MM.1S (cell line): ENCODE measurements at regions not wholly inside any gene's neighbourhood (a gene's known extent, or its start where the extent isn't known, plus 50 kb on each side); places are given as distances from the start of the nearest gene placed in this dataset.

Source experiments
- DNase-seq: peaks from one replicate; pipeline ENCODE4 v3.0.0-alpha.2; 2015
- H2AFZ ChIP-seq: fragments of 300-600 bp; sonication (generic); 2 replicates; pipeline ENCODE4 v1.6.0; 2016; ENCODE audit warnings: antibody characterized with exemption, low read length
- H3F3A ChIP-seq: fragments of 300-600 bp; sonication (generic); 2 replicates; pipeline ENCODE4 v1.6.1; 2016; ENCODE audit warnings: mild to moderate bottlenecking, antibody characterized with exemption, low read length, moderate library complexity, mixed read lengths; ENCODE audit not compliant: insufficient read depth
- H3K27ac ChIP-seq: fragments of 300-600 bp; sonication (generic); 2 replicates; pipeline ENCODE4 v1.5.1; 2016; ENCODE audit warnings: mild to moderate bottlenecking, low read length
- H3K27me3 ChIP-seq: fragments of 300-600 bp; sonication (generic); replicated peaks from 2 replicates; pipeline ENCODE4 v1.6.0; 2016; ENCODE audit warnings: low read length; ENCODE audit not compliant: insufficient read depth
- H3K36me3 ChIP-seq: fragments of 300-600 bp; sonication (generic); replicated peaks from 2 replicates; pipeline ENCODE4 v1.6.1; 2016; ENCODE audit warnings: mild to moderate bottlenecking, low read length, mixed read lengths; ENCODE audit not compliant: insufficient read depth
- H3K4me1 ChIP-seq: fragments of 300-600 bp; sonication (generic); 2 replicates; pipeline ENCODE4 v1.6.1; 2016; ENCODE audit warnings: low read length, mixed read lengths
- H3K4me2 ChIP-seq: fragments of 300-600 bp; sonication (generic); 2 replicates; pipeline ENCODE4 v1.6.0; 2016; ENCODE audit warnings: low read depth, low read length
- H3K4me3 ChIP-seq: fragments of 300-600 bp; sonication (generic); 2 replicates; pipeline ENCODE4 v1.5.1; 2016; ENCODE audit warnings: low read length, mixed read lengths
- H3K79me2 ChIP-seq: fragments of 300-600 bp; sonication (generic); 2 replicates; pipeline ENCODE4 v1.6.1; 2016; ENCODE audit warnings: mixed run types, low read length, mixed read lengths
- H3K9ac ChIP-seq: fragments of 300-600 bp; sonication (generic); 2 replicates; pipeline ENCODE4 v1.6.1; 2016; ENCODE audit warnings: low read length, mixed read lengths
- H3K9me2 ChIP-seq: fragments of 300-600 bp; sonication (generic); replicated peaks from 2 replicates; pipeline ENCODE4 v1.6.1; 2016; ENCODE audit warnings: mild to moderate bottlenecking, low read length, mixed read lengths; ENCODE audit not compliant: insufficient read depth
- H3K9me3 ChIP-seq: fragments of 300-600 bp; sonication (generic); replicated peaks from 2 replicates; pipeline ENCODE4 v1.6.1; 2016; ENCODE audit warnings: mild to moderate bottlenecking, low read length, mixed read lengths; ENCODE audit not compliant: insufficient read depth
- H4K20me1 ChIP-seq: fragments of 300-600 bp; sonication (generic); 2 replicates; pipeline ENCODE4 v1.6.1; 2016; ENCODE audit warnings: mild to moderate bottlenecking, low read length, moderate library complexity, mixed read lengths; ENCODE audit not compliant: insufficient read depth
- CTCF ChIP-seq: fragments of 300-600 bp; sonication (generic); IDR thresholded peaks from 2 replicates; pipeline ENCODE4 v1.5.1; 2016; ENCODE audit warnings: antibody characterized with exemption, low read length, mixed read lengths
- EZH2 ChIP-seq: fragments of 300-600 bp; sonication (generic); optimal IDR thresholded peaks from 2 replicates; pipeline ENCODE3; 2017; ENCODE audit warnings: low read depth, mild to moderate bottlenecking, antibody characterized with exemption, low read length, mixed read lengths
- EZH2phosphoT487 ChIP-seq: fragments of 300-600 bp; sonication (generic); IDR thresholded peaks from 2 replicates; pipeline ENCODE4 v1.6.1; 2018; ENCODE audit warnings: antibody characterized with exemption, low read length

GRCh38 chr1:30198451-30198760 is 525.0 kb downstream of the MATN1 start:
- H3K9ac ChIP-seq, result no peak overlapping the region
- H3K4me1 ChIP-seq, result no peaks in the 10 kb centered on the region
- no peaks in the 10 kb centered on the region for H3F3A ChIP-seq
- no peaks in the 10 kb centered on the region for H3K79me2 ChIP-seq
- no peak for DNase-seq
- no peaks in the 10 kb centered on the region for H3K36me3 ChIP-seq
- no peaks in the 10 kb centered on the region for H3K9me2 ChIP-seq
- no peak overlapping the region for H3K4me3 ChIP-seq
- no peak overlapping the region for H3K27ac ChIP-seq
- no peaks in the 10 kb centered on the region for H4K20me1 ChIP-seq
- H3K4me2 ChIP-seq, result no peak overlapping the region
- no peaks in the 10 kb centered on the region for H3K9me3 ChIP-seq
- H2AFZ ChIP-seq, result no peak overlapping the region
- peaks cover 58% of the 10 kb centered on the region for H3K27me3 ChIP-seq
- TF ChIP-seq EZH2, result no peak
- TF ChIP-seq EZH2phosphoT487, result no peak
- TF ChIP-seq CTCF, result no peak

- H3K27me3 ChIP-seq, result peaks cover 57% of the 10 kb centered on the region
- H3K4me1 ChIP-seq, result no peaks in the 10 kb centered on the region
- no peaks in the 10 kb centered on the region for H3K79me2 ChIP-seq
- TF ChIP-seq EZH2 (no peak), CTCF (no peak), EZH2phosphoT487 (no peak)
- H3K4me3 ChIP-seq, result no peak overlapping the region
- no peaks in the 10 kb centered on the region for H3K36me3 ChIP-seq
- no peak overlapping the region for H3K9ac ChIP-seq
- no peaks in the 10 kb centered on the region for H3K9me3 ChIP-seq
- H3K27ac ChIP-seq, result no peak overlapping the region
- H3F3A ChIP-seq, result no peaks in the 10 kb centered on the region
- DNase-seq, result no peak
- no peaks in the 10 kb centered on the region for H3K9me2 ChIP-seq
- no peak overlapping the region for H2AFZ ChIP-seq
- H4K20me1 ChIP-seq, result no peaks in the 10 kb centered on the region
- no peak overlapping the region for H3K4me2 ChIP-seq
Measured at GRCh38 chr1:30197639-30198450, 525.5 kb downstream of the MATN1 start.

- no peak overlapping the region for H3K9ac ChIP-seq
- no peak overlapping the region for H2AFZ ChIP-seq
- H3K36me3 ChIP-seq, result no peaks in the 10 kb centered on the region
- H4K20me1 ChIP-seq, result no peaks in the 10 kb centered on the region
- no peak overlapping the region for H3K27ac ChIP-seq
- no peaks in the 10 kb centered on the region for H3F3A ChIP-seq
- H3K9me2 ChIP-seq, result no peaks in the 10 kb centered on the region
- no peaks in the 10 kb centered on the region for H3K9me3 ChIP-seq
- DNase-seq, result no peak
- no peaks in the 10 kb centered on the region for H3K4me1 ChIP-seq
- no peak overlapping the region for H3K4me3 ChIP-seq
- H3K27me3 ChIP-seq, result peaks cover 55% of the 10 kb centered on the region
- no peaks in the 10 kb centered on the region for H3K79me2 ChIP-seq
- no peak overlapping the region for H3K4me2 ChIP-seq
- TF ChIP-seq EZH2 (no peak), EZH2phosphoT487 (no peak), CTCF (no peak)
Measured at GRCh38 chr1:30196872-30197638, 526.3 kb downstream of the MATN1 start.
